ENCODE measurements at regions not wholly inside any gene's neighbourhood (a gene's known extent, or its start where the extent isn't known, plus 50 kb on each side); places are given as distances from the start of the nearest gene placed in this dataset.

DNA sequence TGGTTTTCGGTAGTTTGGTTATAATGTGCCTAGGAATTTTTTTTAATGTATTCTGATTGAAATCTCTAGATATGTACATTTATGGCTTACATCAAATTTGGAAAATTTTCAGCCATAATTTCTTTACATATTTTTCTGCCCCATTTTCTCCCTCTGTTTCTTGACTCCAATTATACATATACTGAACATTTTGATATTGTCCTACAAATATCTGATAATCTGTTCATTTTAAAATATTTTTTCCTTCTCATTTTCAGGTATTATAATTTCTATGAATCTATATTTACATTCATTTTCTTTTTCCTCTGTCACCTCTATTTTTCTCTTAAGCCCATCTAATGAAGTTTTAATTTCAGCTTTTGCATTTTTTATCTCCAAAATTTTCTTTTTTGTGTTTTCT lies 82.7 kb upstream of the TMLHE start:
- DNase-seq, result no peak
- TF ChIP-seq POLR2A (IDR thresholded peaks at IDR 0.05) (no peak), POLR2AphosphoS5 (IDR thresholded peaks at IDR 0.05) (no peak), EP300 (IDR thresholded peaks at IDR 0.05) (no peak)
- TF ChIP-seq, protein P1, sequence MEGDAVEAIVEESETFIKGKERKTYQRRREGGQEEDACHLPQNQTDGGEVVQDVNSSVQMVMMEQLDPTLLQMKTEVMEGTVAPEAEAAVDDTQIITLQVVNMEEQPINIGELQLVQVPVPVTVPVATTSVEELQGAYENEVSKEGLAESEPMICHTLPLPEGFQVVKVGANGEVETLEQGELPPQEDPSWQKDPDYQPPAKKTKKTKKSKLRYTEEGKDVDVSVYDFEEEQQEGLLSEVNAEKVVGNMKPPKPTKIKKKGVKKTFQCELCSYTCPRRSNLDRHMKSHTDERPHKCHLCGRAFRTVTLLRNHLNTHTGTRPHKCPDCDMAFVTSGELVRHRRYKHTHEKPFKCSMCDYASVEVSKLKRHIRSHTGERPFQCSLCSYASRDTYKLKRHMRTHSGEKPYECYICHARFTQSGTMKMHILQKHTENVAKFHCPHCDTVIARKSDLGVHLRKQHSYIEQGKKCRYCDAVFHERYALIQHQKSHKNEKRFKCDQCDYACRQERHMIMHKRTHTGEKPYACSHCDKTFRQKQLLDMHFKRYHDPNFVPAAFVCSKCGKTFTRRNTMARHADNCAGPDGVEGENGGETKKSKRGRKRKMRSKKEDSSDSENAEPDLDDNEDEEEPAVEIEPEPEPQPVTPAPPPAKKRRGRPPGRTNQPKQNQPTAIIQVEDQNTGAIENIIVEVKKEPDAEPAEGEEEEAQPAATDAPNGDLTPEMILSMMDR (IDR thresholded peaks at IDR 0.05), result no peak
- Histone ChIP-seq H3K27me3 (no peaks in the 10 kb centered on the region), H3K36me3 (no peaks in the 10 kb centered on the region), H3K4me1 (no peaks in the 10 kb centered on the region), H3K4me3 (no peak overlapping the region), H3K27ac (no peak overlapping the region), H3K9me3 (no peaks in the 10 kb centered on the region)
- intact Hi-C loops (cut with DNase I), result no loop called here
- WGBS, 2 donors, result 94 to 97% methylated on average over 1 of the region's 1 CpG

GRCh38 chrX:155694649-155695048 lies 81.9 kb upstream of the TMLHE start:
- Histone ChIP-seq H3K4me3 (no peak overlapping the region), H3K4me1 (no peaks in the 10 kb centered on the region), H3K27ac (no peak overlapping the region), H3K9me3 (no peaks in the 10 kb centered on the region), H3K27me3 (no peaks in the 10 kb centered on the region), H3K36me3 (no peaks in the 10 kb centered on the region)
- intact Hi-C loops (cut with DNase I), result no loop called here
- WGBS, 2 donors, result 95 to 96% methylated on average over 5 of the region's 5 CpGs
- no peak for TF ChIP-seq EP300 (IDR thresholded peaks at IDR 0.05)
- TF ChIP-seq, protein P1 (IDR thresholded peaks at IDR 0.05), result no peak
- TF ChIP-seq POLR2AphosphoS5 (IDR thresholded peaks at IDR 0.05), result no peak
- TF ChIP-seq POLR2A (IDR thresholded peaks at IDR 0.05), result no peak
- DNase-seq, result no peak

GRCh38 chrX:155682834-155683233 lies 70.1 kb upstream of the TMLHE start:
- WGBS, 2 donors, result 84 to 94% methylated on average over 2 of the region's 2 CpGs
- Histone ChIP-seq H3K4me1 (no peaks in the 10 kb centered on the region), H3K9me3 (no peaks in the 10 kb centered on the region), H3K36me3 (no peaks in the 10 kb centered on the region), H3K27me3 (no peaks in the 10 kb centered on the region), H3K27ac (no peak overlapping the region), H3K4me3 (no peak overlapping the region)
- DNase-seq, result no peak
- TF ChIP-seq POLR2AphosphoS5 (IDR thresholded peaks at IDR 0.05) (no peak), EP300 (IDR thresholded peaks at IDR 0.05) (no peak), POLR2A (IDR thresholded peaks at IDR 0.05) (no peak)
- TF ChIP-seq, protein P1 (IDR thresholded peaks at IDR 0.05), result no peak
- intact Hi-C loops (cut with DNase I), result no loop called here

GRCh38 chrX:155679715-155680114 lies 67.0 kb upstream of the TMLHE start:
- Histone ChIP-seq H3K36me3 (no peaks in the 10 kb centered on the region), H3K4me3 (no peak overlapping the region), H3K4me1 (no peaks in the 10 kb centered on the region), H3K27ac (no peak overlapping the region), H3K27me3 (no peaks in the 10 kb centered on the region), H3K9me3 (no peaks in the 10 kb centered on the region)
- no peak for DNase-seq
- TF ChIP-seq POLR2A (IDR thresholded peaks at IDR 0.05) (no peak), POLR2AphosphoS5 (IDR thresholded peaks at IDR 0.05) (no peak)
- WGBS, 2 donors, result 92 to 94% methylated on average over 4 of the region's 4 CpGs
- intact Hi-C loops (cut with DNase I), result no loop called here

DNA sequence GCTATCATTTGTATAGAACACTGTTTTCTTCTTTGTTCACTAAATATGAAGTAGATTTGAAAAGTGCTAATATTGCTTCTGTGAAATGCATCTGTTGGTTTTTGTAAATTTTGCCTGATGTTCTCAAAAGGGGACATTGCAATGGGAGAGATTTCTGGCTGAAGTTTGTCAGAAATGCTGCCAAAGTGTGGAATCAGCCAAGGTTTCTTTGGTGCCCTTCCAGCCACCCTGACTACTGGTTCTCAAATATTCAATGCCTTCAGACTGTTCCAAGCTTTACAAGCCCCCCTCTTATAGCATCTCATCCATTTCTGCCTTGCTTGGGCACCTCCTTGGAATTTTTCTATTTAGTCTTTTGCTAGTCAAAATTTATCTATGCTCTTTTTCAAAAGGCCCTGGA lies 60.6 kb upstream of the TMLHE start:
- H3K4me3 ChIP-seq, result no peak overlapping the region
- no peak for DNase-seq
- TF ChIP-seq POLR2AphosphoS5 (IDR thresholded peaks at IDR 0.05) (no peak), EP300 (IDR thresholded peaks at IDR 0.05) (no peak), POLR2A (IDR thresholded peaks at IDR 0.05) (no peak)
- TF ChIP-seq, protein P1 (IDR thresholded peaks at IDR 0.05), result no peak
- no peaks in the 10 kb centered on the region for H3K9me3 ChIP-seq
- no peaks in the 10 kb centered on the region for H3K4me1 ChIP-seq
- no peaks in the 10 kb centered on the region for H3K27me3 ChIP-seq
- intact Hi-C loops (cut with DNase I), result no loop called here
- H3K27ac ChIP-seq, result no peak overlapping the region
- H3K36me3 ChIP-seq, result no peaks in the 10 kb centered on the region
